HG02943 (cell line): ENCODE measurements at regions not wholly inside any gene's neighbourhood (a gene's known extent, or its start where the extent isn't known, plus 50 kb on each side); places are given as distances from the start of the nearest gene placed in this dataset.
"Not testable (repeated sequence)": the region's sequence is repeated elsewhere in the genome, so short reads cannot be mapped to it uniquely, and the experiment has no call there.

ENCODE experiments used
- ATAC-seq: cut with Tn5 transposase; IDR thresholded peaks from one replicate; pipeline ENCODE4 v1.9.1; 2021; ENCODE audit warnings: mild to moderate bottlenecking, low read depth, moderate library complexity; ENCODE audit not compliant: unreplicated experiment

DNA sequence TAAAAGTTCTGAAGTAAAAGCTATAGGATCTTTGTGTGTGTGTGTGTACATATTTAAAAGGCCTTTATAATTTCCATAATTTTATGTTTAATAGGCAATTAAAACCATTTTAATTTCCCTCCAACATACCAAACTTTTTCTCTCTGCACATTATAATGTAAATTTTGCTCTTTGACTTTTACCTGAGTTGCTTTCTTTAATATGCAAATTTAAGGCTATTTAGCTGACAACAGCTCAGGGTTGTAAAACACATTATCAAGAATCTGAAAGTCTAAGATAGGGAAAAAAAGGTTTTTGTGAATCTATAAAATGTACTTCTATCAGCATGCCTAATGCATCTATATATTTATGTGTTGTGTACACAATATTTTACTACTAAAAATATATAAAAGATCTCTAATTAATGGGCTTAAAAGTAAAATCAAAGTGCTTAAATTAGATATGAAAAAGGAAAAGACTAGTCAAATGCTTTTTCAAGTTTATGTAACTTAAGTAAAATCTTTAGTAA is 239.6 kb upstream of the RAI14 start:
- ATAC-seq, result no peak

DNA sequence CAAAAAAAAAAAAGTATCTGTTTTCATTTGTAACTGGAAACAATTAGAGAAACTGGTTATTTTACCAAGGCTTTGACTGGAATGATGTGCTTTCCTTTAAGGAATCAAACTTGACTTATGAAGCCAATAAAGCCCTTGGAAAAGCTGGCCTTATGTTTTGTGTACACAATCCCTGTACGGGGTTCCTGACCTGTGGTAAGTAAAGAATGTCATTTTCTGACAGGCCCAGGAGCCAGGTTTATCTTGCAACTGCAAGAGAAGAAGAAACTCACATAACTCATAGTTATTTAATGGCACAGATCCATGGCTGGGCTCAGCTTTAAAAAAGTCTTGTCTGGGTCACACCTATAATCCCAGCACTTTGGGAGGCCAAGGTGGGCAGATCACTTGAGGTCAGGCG is 235.9 kb upstream of the RAI14 start:
- not testable (repeated sequence) for ATAC-seq

DNA sequence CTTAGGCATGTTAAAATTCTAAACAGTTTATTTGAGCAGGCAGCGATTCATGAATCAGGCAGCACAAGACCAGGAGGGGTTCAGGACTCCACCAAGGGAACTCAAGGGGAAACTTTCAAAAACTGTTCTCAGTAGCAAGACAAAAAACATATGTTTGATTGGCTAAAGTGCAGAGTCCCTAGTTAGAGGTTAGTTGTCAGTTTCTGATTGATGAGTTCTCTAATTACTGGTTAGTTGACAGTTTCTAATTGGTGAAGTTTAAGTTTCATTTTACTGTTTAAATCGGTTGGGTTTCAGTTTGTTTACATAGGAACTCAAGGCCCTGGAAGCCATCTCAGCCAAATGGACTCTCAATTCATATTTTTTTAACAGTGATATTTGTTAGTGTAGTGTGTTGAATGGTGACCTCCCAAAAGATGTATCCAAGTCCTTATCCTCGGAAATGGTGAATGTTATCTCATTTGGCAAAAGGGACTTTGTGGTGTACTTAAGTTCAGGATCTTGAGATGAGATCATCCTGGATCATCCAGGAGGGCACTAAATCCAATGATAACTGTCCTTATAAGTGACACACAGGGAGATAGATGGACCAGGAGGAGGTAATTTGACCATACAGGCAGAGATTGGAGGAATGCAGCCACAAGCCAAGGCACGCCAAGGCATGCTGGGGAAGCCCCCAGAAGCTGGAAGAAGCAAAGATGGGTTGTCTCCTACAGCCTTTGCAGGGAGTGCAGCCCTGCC is 219.2 kb upstream of the RAI14 start:
- no peak for ATAC-seq

DNA sequence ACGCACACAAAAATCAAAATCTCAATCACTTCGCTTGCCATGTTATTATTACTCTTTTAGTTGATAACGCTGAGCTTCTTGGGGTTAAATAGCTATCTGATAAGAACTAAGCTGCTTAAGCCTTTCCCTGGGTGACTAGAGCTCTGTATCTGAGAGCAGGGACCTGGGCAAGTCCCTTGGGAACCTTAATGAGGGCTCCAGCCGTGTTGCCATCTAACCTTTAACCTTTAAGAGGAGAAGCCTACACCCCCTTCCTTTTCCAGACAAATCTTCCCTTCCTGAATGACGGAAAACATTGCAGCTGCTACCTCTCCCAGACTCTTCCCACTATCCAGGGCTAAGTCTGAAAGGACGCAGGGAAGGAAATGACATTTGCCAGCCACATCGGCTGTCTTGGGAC is 216.5 kb upstream of the RAI14 start:
- no peak for ATAC-seq

DNA sequence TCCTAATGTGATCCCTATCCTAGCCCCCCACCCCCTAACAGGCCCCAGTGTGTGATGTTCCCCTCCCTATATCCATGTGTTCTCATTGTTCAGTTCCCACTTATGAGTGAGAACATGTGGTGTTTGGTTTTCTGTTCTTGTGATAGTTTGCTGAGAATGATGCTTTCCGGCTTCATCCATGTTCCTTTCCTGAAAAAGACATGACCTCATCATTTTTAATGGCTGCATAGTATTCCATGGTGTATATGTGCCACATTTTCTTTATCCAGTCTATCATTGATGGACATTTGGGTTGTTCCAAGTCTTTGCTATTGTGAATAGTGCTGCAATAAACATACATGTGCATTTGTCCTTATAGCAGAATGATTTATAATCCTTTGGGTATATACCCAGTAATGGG is 214.4 kb upstream of the RAI14 start:
- ATAC-seq, result not testable (repeated sequence)

DNA sequence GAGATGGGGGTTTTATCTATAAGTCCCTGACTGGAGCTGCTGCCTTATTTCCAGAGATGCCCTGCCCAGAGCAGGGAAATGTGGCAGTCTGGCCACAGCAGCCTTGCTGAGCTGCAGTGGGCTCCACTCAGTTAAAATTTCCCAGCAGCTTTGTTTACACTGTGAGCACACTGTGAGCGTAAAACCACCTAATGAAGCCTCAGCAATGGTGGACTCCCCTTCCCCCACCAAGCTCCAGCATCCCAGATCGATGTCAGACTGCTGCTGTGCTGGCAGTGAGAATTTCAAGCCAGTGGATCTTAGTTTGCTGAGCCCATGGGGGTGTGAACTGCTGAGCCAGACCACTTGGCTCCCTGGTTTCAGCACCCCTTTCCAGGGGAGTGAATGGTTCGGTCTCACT is 208.7 kb upstream of the RAI14 start:
- no peak for ATAC-seq

DNA sequence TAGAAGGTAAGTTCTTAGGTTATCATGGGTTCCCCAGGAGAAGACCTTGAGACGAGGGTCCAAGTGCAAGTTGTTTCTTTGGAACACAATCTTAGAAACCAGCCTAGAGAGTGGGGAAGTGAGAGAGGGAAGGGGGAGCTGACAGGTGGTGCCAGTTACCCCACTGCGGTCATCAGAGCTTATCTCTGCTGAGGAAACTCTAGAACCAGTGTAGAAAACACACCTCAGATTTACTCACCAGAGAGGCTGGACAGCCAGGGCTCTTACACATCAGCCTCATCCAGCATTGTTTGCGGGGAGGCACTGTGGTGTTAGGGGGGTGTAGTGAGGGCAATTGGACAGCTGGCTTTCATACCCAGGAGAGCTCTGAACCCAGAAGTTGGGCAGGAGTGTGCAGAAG is 206.5 kb upstream of the RAI14 start:
- ATAC-seq, result no peak

DNA sequence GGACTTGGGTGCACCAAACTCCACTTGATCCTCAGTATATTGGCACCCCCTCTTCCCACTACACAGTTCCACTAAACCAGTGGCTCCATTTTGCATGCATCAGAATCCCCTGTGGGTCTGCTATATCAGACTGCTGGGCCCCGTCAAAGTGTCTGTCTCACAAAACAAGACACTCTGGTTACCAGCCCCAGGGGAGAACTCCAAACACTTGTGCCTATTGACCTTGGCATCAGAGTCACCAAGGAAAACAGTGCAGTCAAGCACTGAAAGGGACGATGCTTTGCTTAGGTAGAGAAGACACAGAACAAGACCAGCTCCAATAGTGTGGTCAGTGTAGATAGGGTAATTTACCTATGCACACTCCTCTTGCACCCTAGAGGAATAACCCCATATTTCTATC is 205.8 kb upstream of the RAI14 start:
- ATAC-seq, result no peak

DNA sequence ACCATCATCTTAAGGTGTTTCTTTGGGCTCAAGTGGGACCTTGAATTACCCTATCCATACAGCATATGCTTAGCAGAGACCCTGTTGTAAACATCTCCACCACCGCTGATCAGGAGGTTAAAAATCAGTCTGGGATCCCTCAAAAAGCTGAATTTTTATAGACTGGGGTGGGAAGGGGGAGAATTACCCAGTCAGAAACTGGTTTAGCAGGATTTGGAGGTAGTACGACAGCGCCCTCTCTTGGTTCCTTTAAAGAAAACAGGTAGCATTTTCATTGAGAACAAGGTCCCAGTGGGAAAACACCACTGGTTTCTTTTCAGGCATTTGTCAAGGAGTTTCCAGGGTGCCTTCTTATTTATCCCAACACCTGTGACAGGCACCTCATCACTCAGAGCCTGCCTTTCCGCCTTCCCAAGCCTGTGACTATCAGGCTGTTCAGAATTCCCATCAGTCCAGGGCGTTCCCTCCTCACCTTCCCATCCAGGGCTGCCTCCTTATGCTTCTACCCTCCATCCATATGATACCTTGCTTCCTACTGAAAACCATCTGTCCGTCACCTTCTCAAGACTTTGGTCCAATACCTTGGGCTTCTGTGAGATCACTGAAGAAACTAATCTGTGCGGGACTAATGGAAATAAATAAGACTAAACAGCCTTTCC is 203.8 kb upstream of the RAI14 start:
- ATAC-seq, result no peak

DNA sequence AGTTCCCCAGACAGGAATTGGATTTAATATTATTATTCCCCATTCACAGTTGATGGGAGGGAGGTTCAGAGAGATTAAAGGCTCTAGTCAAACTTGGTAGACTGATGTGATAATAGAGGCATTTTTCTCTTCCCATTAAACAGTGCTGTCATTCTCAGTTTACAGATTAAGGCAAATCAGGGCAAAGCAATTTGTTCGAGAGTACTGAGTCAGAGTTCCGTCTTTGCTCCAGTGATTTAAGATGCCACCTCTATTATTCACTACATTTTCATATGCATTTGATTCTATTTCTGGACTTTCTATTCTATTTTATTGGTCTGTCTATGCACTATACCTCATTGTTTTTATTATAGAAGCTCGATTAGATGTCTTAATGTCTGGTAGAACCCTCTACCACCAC is 201.0 kb upstream of the RAI14 start:
- ATAC-seq, result no peak

DNA sequence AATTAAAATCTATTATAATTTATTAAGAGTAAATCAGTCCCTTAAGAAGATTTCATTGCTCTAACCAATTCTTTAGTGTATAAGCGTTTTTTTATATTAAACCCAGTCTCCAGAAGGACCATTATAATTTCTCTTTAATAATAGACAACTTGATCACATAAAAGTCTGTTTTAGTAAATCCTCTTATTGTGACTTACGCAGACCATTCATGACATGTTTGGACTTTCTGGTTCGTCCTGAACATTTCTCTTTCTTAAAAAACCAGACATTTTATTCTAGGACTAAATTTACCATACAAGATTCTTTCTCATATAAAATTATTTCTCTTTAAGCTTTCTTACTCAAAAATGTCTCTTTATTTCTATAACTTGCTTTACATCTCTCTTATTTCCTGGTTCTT is 196.2 kb upstream of the RAI14 start:
- ATAC-seq, result no peak

DNA sequence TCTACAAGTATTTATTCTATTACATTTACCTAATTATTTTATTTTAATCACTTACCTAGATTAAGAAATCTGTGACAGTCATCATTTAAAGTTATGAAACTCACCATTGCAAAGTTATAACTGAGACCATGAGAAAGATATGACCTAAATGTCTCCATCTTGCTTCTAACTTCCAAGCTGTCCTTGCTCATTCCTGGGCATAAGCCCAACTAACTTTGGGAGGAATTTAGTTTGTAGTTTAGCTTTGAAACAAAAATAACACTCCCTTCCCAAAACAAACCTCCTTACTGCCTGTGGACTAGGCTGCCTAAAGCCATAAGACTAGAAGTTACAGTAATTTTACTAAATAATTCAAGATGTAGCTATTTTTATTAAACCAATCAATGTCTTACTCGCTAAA is 195.6 kb upstream of the RAI14 start:
- no peak for ATAC-seq

DNA sequence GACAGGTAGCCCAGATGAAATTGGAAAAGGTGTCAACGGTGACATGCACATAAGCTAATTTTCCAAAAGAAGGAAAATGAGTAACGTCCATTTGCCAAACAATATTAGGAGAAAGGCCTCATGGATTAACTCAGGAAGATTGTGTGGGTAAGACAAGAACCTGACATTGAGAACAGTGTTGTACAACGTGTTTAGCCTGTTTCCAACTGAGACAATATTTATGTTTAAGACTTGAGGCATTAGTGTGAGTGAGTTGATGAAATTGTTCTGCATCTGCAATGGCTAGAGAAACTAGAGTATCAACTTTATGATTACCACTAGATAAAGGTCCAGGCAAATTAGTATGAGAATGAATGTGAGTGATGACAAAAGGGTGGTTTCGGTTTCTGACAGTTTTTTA is 191.3 kb upstream of the RAI14 start:
- ATAC-seq, result no peak

DNA sequence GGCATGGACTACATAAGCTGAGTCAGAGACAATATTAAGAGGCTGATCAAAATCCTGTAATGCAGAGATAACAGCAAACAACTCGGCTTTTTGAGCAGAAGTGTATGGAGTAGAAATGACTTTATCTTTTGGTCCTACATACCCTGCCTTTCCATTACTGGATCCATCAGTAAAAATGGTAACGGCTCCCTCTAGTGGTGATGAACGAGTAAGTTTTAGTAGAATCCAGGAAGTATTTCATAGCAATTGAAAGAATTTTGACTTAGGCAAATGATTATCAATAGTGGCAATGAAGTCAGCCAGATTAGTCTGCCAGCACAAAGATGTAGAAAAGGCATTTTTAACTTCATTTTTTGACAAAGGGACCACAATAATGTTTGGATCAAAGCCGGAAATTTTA is 190.8 kb upstream of the RAI14 start:
- ATAC-seq, result not testable (repeated sequence)

DNA sequence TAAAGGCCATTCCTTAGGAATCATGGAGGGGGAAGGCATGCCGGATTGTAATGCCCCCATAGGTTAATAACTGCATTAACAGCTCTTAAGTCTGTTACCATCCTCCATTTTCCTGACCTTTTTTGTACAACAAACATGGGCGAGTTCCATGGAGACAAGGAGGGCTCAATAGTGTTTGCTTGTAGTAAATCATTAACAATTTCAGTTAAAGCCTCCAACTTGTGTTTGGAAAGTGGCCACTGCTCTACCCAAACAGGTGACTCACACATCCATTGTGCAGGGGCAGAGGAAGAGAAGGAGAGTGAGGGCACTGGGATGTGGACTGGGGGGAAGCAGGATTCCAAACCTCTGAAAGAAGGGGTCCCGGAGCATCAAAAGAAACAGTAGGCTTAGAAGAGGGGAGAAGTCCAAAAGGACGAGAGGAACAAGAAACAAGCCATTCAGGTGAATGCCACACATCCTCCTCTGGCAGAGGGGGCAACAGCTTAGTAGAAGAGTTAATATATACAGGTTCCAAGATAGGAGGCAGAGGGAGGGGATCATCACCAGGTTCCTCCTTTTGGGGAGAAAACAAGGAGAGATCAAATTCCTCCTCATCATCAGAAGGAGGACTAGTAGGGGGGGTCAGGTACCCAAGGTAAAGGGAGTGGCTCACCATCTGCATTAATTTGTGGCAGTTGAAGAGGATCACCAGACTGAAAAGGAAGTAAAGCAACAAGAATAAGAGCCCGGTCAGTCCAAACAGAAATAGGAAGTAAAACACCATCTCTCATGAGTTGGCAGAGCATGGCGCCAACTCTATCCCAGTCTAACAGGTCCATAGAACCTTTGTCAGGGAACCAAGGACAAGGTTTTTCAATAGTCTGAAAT is 189.4 kb upstream of the RAI14 start:
- ATAC-seq, result not testable (repeated sequence)

DNA sequence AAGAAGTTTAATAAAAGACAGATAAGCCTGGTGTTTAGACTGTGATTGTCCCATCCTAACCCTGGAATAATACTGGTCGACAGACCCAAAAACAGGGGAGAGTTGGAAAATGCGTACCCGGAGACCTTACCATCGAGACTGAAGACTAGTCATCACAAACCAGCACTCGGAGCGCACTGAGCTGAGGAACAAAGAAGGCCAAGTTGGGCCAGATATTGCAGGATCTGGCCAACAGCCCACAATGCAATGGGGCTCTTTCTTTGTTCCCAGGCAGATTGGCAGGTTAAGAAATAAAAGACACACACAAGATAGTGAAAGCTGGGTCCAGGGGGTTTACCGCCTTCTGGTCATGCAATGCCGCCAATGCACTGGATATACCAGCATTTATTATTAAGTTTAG is 188.7 kb upstream of the RAI14 start:
- ATAC-seq, result no peak

DNA sequence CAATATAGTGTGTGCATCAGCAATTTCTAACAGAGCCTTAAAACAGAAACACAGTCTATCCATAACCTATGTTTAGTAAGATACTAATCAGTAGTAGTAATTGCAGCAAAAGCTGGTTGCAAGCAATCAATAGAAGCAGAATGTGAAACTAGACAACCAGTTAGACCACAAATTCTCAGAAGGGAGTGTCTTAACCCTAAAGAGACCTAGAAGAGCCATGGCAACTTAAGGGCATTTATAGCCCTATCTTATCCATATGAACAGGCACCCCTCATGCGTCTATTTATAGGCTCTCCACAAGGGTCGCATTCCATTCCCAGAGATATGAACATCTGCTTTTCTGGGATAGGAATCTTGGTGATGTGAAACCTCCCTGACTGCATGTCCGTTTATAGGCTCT is 188.1 kb upstream of the RAI14 start:
- ATAC-seq, result not testable (repeated sequence)

DNA sequence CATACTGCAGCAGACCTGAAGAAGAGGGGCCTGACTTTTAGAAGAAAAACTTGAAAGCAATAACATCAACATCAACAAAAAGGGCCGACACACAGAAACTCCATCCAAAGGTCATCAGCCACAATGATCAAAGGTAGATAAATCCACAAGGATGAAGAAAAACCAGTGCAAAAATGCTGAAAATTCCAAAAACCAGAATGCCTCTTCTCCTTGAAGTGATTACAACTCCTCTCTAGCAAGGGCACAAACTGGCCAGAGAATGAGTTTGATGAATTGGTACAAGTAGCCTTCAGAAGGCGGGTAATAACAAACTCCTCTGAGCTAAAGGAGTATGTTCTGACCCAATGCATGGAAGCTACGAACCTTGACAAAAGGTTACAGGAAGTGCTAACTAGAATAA is 186.2 kb upstream of the RAI14 start:
- no peak for ATAC-seq

DNA sequence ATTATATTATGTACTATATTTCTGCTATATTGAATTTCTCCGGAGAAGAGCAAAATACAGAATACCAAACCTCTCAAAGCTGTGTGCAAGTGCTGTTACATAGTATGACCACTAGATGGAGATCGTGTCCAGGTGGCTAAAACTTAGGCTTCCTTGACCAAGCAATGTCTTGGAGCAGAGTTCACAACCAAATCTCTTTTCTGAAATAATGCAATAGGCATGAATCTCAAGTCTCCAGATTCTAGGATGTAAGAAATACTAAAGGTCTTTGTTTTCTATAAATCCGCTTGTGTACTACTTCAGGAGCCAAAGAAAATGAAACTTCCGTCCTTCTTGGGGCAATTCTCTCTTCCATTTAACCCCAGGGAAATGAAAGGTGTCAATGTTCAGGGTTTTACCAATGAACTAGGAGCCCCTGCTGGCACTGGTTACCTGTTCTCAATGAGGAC is 181.5 kb upstream of the RAI14 start:
- ATAC-seq, result no peak

DNA sequence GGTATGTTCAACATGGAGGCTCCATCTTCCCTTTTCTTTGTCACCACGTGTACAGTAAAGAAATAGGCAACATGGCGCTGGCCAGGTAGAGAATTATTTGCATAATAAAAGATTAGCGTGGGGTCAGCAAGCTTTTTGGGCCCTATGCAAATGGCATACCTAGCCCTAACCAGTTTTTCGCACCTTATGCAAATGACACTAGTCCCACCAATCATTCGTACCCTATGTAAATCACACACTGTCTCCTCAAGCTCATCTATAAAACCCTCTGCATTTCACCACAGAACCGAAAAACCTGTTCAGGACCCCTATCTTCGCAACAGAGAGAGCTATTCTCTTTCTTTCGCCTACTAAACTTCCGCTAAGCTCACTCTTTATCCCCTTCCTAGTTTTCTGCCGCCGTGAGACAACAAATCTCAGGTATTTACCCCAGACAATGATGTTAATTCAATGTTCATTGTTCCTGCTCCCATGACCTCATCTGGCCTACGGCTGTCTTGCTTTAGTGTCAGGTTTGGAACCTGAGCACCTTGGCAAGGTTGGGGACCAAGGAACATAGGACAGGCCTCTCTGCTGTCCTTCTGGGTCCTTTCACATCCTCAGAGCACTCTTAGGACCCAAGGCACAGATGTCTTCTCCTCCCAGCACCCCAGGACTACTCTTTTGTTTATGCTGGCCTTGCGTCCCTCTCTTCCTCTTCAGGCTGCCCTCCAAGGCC is 180.7 kb upstream of the RAI14 start:
- no peak for ATAC-seq
